ENCODE measurements at regions not wholly inside any gene's neighbourhood (a gene's known extent, or its start where the extent isn't known, plus 50 kb on each side); places are given as distances from the start of the nearest gene placed in this dataset.

DNA sequence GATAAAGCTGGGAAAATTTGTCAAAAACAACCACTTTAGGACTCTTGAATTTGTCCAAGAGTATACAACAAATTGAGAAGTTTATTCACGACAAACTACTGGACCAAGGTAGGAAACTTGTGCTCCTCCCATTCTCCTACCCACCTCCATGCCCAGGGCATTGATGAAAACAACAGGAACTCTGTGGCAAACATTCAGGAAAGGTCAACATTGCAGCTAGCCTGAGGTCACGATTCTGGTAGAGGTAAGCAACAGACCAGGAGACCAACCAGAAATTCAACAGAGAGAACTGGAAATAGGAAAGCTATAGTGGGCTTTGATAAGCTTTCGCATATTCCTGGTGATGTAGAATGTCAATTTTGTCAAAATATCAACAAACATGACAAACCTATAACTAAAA lies 209.1 kb upstream of the CTAGE1 start:
- intact Hi-C loops (cut with DNase I): no loop called here
- ATAC-seq (no peak), DNase-seq (no peak)
- no peaks in the 10 kb centered on the region for H3K36me3 ChIP-seq (replicated peaks in 1 of 2; ENCODE audit: insufficient read depth in 1 of 2, low read depth in 2 of 2)
- H3K4me1 ChIP-seq: no peaks in the 10 kb centered on the region
- H3K9me3 ChIP-seq: no peaks in the 10 kb centered on the region
- 80 to 87% methylated on average over 3 of the region's 3 CpGs for WGBS, 2 donors
- TF ChIP-seq POLR2A (IDR thresholded peaks at IDR 0.05): no peak
- TF ChIP-seq, protein P1, sequence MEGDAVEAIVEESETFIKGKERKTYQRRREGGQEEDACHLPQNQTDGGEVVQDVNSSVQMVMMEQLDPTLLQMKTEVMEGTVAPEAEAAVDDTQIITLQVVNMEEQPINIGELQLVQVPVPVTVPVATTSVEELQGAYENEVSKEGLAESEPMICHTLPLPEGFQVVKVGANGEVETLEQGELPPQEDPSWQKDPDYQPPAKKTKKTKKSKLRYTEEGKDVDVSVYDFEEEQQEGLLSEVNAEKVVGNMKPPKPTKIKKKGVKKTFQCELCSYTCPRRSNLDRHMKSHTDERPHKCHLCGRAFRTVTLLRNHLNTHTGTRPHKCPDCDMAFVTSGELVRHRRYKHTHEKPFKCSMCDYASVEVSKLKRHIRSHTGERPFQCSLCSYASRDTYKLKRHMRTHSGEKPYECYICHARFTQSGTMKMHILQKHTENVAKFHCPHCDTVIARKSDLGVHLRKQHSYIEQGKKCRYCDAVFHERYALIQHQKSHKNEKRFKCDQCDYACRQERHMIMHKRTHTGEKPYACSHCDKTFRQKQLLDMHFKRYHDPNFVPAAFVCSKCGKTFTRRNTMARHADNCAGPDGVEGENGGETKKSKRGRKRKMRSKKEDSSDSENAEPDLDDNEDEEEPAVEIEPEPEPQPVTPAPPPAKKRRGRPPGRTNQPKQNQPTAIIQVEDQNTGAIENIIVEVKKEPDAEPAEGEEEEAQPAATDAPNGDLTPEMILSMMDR (IDR thresholded peaks at IDR 0.05): no peak
- no peaks in the 10 kb centered on the region for H3K27me3 ChIP-seq
- H3K27ac ChIP-seq: no peak overlapping the region
- H3K4me3 ChIP-seq: no peak overlapping the region

DNA sequence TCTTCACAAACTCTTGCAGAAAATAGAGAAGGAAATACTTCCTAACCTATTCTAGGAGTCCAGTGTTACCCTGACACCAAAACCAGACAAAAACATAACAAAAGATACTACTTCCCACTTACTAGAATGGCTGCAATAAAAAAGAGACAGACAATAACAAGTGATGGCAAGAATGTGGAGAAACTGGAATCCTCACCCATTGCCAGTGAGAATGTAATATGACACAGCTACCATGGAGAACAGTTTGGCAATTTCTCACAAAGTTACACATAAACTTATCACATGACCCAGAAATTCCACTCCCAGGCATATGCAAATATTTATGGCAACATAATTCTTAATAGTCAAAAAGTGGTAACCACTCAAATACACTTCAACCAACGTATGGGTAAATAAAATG lies 209.8 kb upstream of the CTAGE1 start:
- 77 to 86% methylated on average over 1 of the region's 1 CpG for WGBS, 2 donors
- intact Hi-C loops (cut with DNase I): no loop called here
- no peak overlapping the region for H3K27ac ChIP-seq
- DNase-seq: no peak
- no peaks in the 10 kb centered on the region for H3K27me3 ChIP-seq
- TF ChIP-seq, protein P1 (IDR thresholded peaks at IDR 0.05): no peak
- TF ChIP-seq POLR2A (IDR thresholded peaks at IDR 0.05): no peak
- no peaks in the 10 kb centered on the region for H3K4me1 ChIP-seq
- H3K4me3 ChIP-seq: no peak overlapping the region
- ATAC-seq: no peak
- H3K36me3 ChIP-seq (replicated peaks in 1 of 2; ENCODE audit: insufficient read depth in 1 of 2, low read depth in 2 of 2): no peaks in the 10 kb centered on the region
- H3K9me3 ChIP-seq: no peaks in the 10 kb centered on the region

DNA sequence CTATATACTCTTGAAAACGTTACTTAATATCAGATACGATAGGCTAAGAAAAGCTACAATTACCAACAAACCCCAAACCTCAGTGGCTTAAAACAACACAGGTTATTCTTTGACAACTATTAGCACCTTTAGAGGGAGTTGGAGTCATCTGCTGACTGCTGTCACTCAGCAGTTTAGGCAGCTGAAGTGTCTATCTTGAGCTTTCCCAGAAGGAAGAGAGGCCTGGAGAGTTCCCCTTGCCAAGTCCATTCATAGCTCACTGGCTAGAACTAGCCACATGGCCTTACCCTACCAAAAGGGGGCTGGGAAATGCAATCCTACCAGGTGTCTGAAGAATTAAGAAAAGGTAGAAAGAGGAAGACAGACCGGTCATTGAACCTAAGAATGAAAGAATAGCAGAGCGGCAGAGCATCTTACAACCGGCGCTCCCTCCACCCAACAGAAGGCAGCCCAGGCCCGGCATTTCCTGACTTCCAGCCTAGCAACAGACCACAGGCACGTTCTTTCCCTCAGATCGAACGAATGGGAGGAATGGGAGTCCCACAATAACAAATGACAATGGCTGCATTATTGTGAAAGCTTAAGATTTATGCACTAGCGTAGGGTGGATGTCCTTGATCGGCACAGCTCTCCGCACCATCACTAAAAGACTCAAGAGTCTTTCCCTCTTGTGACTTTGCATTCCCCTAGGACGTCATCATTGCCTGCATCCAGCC lies 211.2 kb upstream of the CTAGE1 start:
- Histone ChIP-seq H3K9me3 (no peaks in the 10 kb centered on the region), H3K4me3 (no peak overlapping the region), H3K27ac (no peak overlapping the region), H3K4me1 (no peaks in the 10 kb centered on the region), H3K27me3 (no peaks in the 10 kb centered on the region), H3K36me3 (replicated peaks in 1 of 2; ENCODE audit: insufficient read depth in 1 of 2, low read depth in 2 of 2) (no peaks in the 10 kb centered on the region)
- WGBS, 2 donors: 72 to 78% methylated on average over 14 of the region's 14 CpGs
- DNase-seq: no peak
- no peak for ATAC-seq
- TF ChIP-seq, protein P1 (IDR thresholded peaks at IDR 0.05): no peak
- no peak for TF ChIP-seq POLR2A (IDR thresholded peaks at IDR 0.05)
- intact Hi-C loops (cut with DNase I): no loop called here

DNA sequence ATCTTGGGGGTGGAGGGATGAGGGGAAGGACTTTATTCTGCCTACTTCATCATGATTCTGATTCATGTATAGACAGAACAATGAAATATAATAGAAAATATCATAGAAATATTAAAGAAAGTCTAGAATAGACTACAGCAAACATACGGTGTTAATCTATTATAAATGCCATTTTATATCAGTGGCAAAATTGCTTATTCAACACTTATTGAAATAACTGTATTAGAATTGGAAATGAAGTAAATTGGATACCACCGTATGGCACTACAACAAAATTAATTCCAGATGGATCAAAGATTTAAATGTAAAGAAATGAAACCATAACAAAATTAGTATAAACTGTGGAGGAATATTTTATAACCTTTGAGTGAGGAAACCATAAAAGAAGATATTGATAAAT lies 213.3 kb upstream of the CTAGE1 start:
- H3K36me3 ChIP-seq (replicated peaks in 1 of 2; ENCODE audit: insufficient read depth in 1 of 2, low read depth in 2 of 2): no peaks in the 10 kb centered on the region
- 84 to 95% methylated on average over 2 of the region's 2 CpGs for WGBS, 2 donors
- no peak for TF ChIP-seq POLR2A (IDR thresholded peaks at IDR 0.05)
- TF ChIP-seq, protein P1 (IDR thresholded peaks at IDR 0.05): no peak
- no peak for DNase-seq
- no peak overlapping the region for H3K4me3 ChIP-seq
- ATAC-seq: no peak
- H3K27me3 ChIP-seq: no peaks in the 10 kb centered on the region
- no peaks in the 10 kb centered on the region for H3K9me3 ChIP-seq
- intact Hi-C loops (cut with DNase I): no loop called here
- no peaks in the 10 kb centered on the region for H3K4me1 ChIP-seq
- H3K27ac ChIP-seq: no peak overlapping the region

DNA sequence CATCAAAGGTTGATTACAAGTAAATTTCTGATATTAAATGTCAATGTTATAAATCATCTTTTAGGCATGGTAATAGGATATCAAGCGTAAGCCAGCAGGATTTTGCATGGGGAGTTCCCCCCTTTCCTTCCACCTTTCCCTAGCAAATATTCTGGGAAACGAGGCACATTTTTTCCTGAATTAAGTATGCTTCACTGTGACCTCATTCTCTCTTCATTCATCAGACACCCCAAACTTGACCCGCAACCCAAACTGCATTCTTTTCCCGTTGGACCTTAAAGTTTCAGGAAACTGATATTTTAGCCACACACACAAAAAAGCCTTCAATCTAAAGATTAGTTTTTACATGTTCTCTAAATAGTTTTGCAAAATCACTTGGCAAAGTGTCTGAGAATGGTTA lies 214.5 kb upstream of the CTAGE1 start:
- no peaks in the 10 kb centered on the region for H3K9me3 ChIP-seq
- H3K4me1 ChIP-seq: no peaks in the 10 kb centered on the region
- H3K27me3 ChIP-seq: no peaks in the 10 kb centered on the region
- ATAC-seq: no peak
- H3K27ac ChIP-seq: no peak overlapping the region
- intact Hi-C loops (cut with DNase I): no loop called here
- TF ChIP-seq POLR2A (IDR thresholded peaks at IDR 0.05): no peak
- TF ChIP-seq, protein P1 (IDR thresholded peaks at IDR 0.05): no peak
- no peak for DNase-seq
- H3K4me3 ChIP-seq: no peak overlapping the region
- WGBS, 2 donors: 47 to 49% methylated on average over 4 of the region's 4 CpGs
- H3K36me3 ChIP-seq (replicated peaks in 1 of 2; ENCODE audit: insufficient read depth in 1 of 2, low read depth in 2 of 2): no peaks in the 10 kb centered on the region

Data from body of pancreas (tissue), 4 donors.